Stimulated activated CD4-positive, alpha-beta T cell treated with anti-CD3 and anti-CD28 coated beads, TNF-alpha, amount 100 ng/mL, for 48 hours (primary cell): ENCODE measurements at regions not wholly inside any gene's neighbourhood (a gene's known extent, or its start where the extent isn't known, plus 50 kb on each side); places are given as distances from the start of the nearest gene placed in this dataset.

ENCODE experiments used
- DNase-seq, 3 donors: peaks; one replicate each; pipeline ENCODE4 v3.0.0-alpha.2; 2020; ENCODE audit warnings: low read depth in 3 of 3

- DNase-seq = no peak
These were observed 468.2 kb upstream of the ARID1B start for GRCh38 chr6:156309017-156309416.

GRCh38 chr6:156308604-156309003, 468.6 kb upstream of the ARID1B start:
- no peak for DNase-seq

- no peak for DNase-seq
These were observed 470.6 kb upstream of the ARID1B start for GRCh38 chr6:156306531-156306930.

- DNase-seq = no peak
These were observed 494.1 kb upstream of the ARID1B start for GRCh38 chr6:156283091-156283490.

GRCh38 chr6:156282087-156282486, 495.1 kb upstream of the ARID1B start:
- DNase-seq = no peak

- no peak for DNase-seq
These were observed 495.9 kb upstream of the ARID1B start for GRCh38 chr6:156281266-156281665.

- DNase-seq = no peak
These were observed 497.1 kb upstream of the ARID1B start for GRCh38 chr6:156280065-156280464.

- DNase-seq = no peak
These were observed 497.8 kb upstream of the ARID1B start for GRCh38 chr6:156279261-156279969.

- DNase-seq = no peak
These were observed 504.0 kb upstream of the ARID1B start for GRCh38 chr6:156273065-156273711.

GRCh38 chr6:156269751-156270369, 507.3 kb upstream of the ARID1B start:
- DNase-seq = peak in 1 of 3 donors; percentile 10

- DNase-seq = no peak
These were observed 508.3 kb upstream of the ARID1B start for GRCh38 chr6:156268849-156269248.

GRCh38 chr6:156262014-156262413, 515.2 kb upstream of the ARID1B start:
- no peak for DNase-seq

- DNase-seq = no peak
These were observed 516.4 kb upstream of the ARID1B start for GRCh38 chr6:156260815-156261214.

GRCh38 chr6:156258981-156259380, 518.2 kb upstream of the ARID1B start:
- DNase-seq = no peak

GRCh38 chr6:156256161-156256560, 521.0 kb upstream of the ARID1B start:
- peak in 1 of 3 donors; percentile 20 for DNase-seq

GRCh38 chr6:156254240-156254639, 522.9 kb upstream of the ARID1B start:
- no peak for DNase-seq

- peak in 2 of 3 donors; percentile 21 to 41 for DNase-seq
These were observed 526.6 kb upstream of the ARID1B start for GRCh38 chr6:156250593-156250992.

- no peak for DNase-seq
These were observed 535.0 kb upstream of the ARID1B start for GRCh38 chr6:156242206-156242605.

- DNase-seq = no peak
These were observed 546.0 kb upstream of the ARID1B start for GRCh38 chr6:156231026-156231765.

- DNase-seq = no peak
These were observed 557.2 kb upstream of the ARID1B start for GRCh38 chr6:156219973-156220372.

- DNase-seq = no peak
These were observed 571.5 kb upstream of the ARID1B start for GRCh38 chr6:156205678-156206077.

- DNase-seq = no peak
These were observed 578.0 kb upstream of the ARID1B start for GRCh38 chr6:156199182-156199581.
